Stimulated activated CD4-positive, alpha-beta T cell treated with anti-CD3 and anti-CD28 coated beads, Interleukin-4, amount 100 ng/mL, for 1 hour (primary cell): ENCODE measurements at regions not wholly inside any gene's neighbourhood (a gene's known extent, or its start where the extent isn't known, plus 50 kb on each side); places are given as distances from the start of the nearest gene placed in this dataset.
"Not testable (repeated sequence)": the region's sequence is repeated elsewhere in the genome, so short reads cannot be mapped to it uniquely, and the experiment has no call there.

ENCODE experiments used
- DNase-seq: peaks from one replicate; pipeline ENCODE4 v3.0.0-alpha.2; 2020

- no peak for DNase-seq
Observed at GRCh38 chr14:99011385-99011784, 260.6 kb downstream of the BCL11B start.

GRCh38 chr14:99012703-99013102 is 259.3 kb downstream of the BCL11B start:
- no peak for DNase-seq

GRCh38 chr14:99015833-99016232 is 256.2 kb downstream of the BCL11B start:
- DNase-seq = no peak

GRCh38 chr14:99023371-99023770 is 248.6 kb downstream of the BCL11B start:
- DNase-seq = no peak

GRCh38 chr14:99024926-99025325 is 247.1 kb downstream of the BCL11B start:
- DNase-seq = no peak

- no peak for DNase-seq
Observed at GRCh38 chr14:99025418-99025817, 246.6 kb downstream of the BCL11B start.

GRCh38 chr14:99026471-99026870 is 245.5 kb downstream of the BCL11B start:
- no peak for DNase-seq

- DNase-seq = no peak
Observed at GRCh38 chr14:99028041-99028440, 244.0 kb downstream of the BCL11B start.

GRCh38 chr14:99028521-99028920 is 243.5 kb downstream of the BCL11B start:
- no peak for DNase-seq

GRCh38 chr14:99029145-99029915 is 242.7 kb downstream of the BCL11B start:
- no peak for DNase-seq

GRCh38 chr14:99029916-99030305 is 242.1 kb downstream of the BCL11B start:
- no peak for DNase-seq

- no peak for DNase-seq
Observed at GRCh38 chr14:99030454-99030853, 241.5 kb downstream of the BCL11B start.

GRCh38 chr14:99032759-99033158 is 239.2 kb downstream of the BCL11B start:
- no peak for DNase-seq

GRCh38 chr14:99033951-99034350 is 238.0 kb downstream of the BCL11B start:
- DNase-seq = no peak

GRCh38 chr14:99034711-99035171 is 237.3 kb downstream of the BCL11B start:
- DNase-seq = no peak

- no peak for DNase-seq
Observed at GRCh38 chr14:99035268-99035667, 236.7 kb downstream of the BCL11B start.

- DNase-seq = no peak
Observed at GRCh38 chr14:99035712-99036610, 236.0 kb downstream of the BCL11B start.

- no peak for DNase-seq
Observed at GRCh38 chr14:99036611-99037293, 235.2 kb downstream of the BCL11B start.

GRCh38 chr14:99037326-99037725 is 234.7 kb downstream of the BCL11B start:
- not testable (repeated sequence) for DNase-seq

- DNase-seq = no peak
Observed at GRCh38 chr14:99037777-99038430, 234.1 kb downstream of the BCL11B start.

GRCh38 chr14:99038431-99038820 is 233.6 kb downstream of the BCL11B start:
- no peak for DNase-seq

- DNase-seq = no peak
Observed at GRCh38 chr14:99039331-99040041, 232.5 kb downstream of the BCL11B start.
